IMR-90 (cell line): ENCODE measurements at regions not wholly inside any gene's neighbourhood (a gene's known extent, or its start where the extent isn't known, plus 50 kb on each side); places are given as distances from the start of the nearest gene placed in this dataset.

Experiments used
- ATAC-seq: fragments of 200-7000 bp; cut with Tn5 transposase; 2 replicates; pipeline ENCODE4 v1.9.1; 2020; ENCODE audit warnings: low read depth, mild to moderate bottlenecking, moderate library complexity
- BruUV-seq: library from RNA; stranded (reverse); fragments of 400-500 nt; replicated peaks from 2 replicates; lab custom pipeline; 2021; lab: Mats Ljungman, UMichigan
- CTCF ChIA-PET: fragments of 300-600 bp; formaldehyde crosslinking; extraction: SDS; loops from one replicate; lab custom pipeline; 2021; ENCODE audit warnings: antibody characterized with exemption; lab: Yijun Ruan, JAX
- POLR2A ChIA-PET: fragments of 300-600 bp; sonication (Branson Sonifier 250); formaldehyde crosslinking; loops from one replicate; lab custom pipeline; 2022; ENCODE audit warnings: antibody characterized with exemption; ENCODE audit not compliant: unreplicated experiment; lab: Charles Lee
- DNase-seq: peaks from one replicate; pipeline ENCODE4 v3.0.0; 2013
- H2AFZ ChIP-seq: replicated peaks from 2 replicates; pipeline ENCODE3; 2013; ENCODE audit warnings: low read length, mild to moderate bottlenecking; ENCODE audit not compliant: poor library complexity
- H2AK5ac ChIP-seq: 2 replicates; pipeline ENCODE4 v1.6.1; 2013; ENCODE audit warnings: low read depth, low read length, inconsistent platforms
- H2AK9ac ChIP-seq: replicated peaks from 2 replicates; pipeline ENCODE3; 2013; ENCODE audit warnings: mild to moderate bottlenecking, low read depth, low read length, moderate library complexity; ENCODE audit not compliant: poor library complexity
- H2BK120ac ChIP-seq: 2 replicates; pipeline ENCODE4 v1.6.1; 2013; ENCODE audit warnings: low read depth, low read length, inconsistent platforms
- H2BK15ac ChIP-seq: 3 replicates; pipeline ENCODE4 v1.6.1; 2013; ENCODE audit warnings: low read depth, low read length, inconsistent platforms
- H2BK20ac ChIP-seq: 2 replicates; pipeline ENCODE4 v1.6.1; 2013; ENCODE audit warnings: low read depth, mild to moderate bottlenecking, inconsistent platforms, low read length, moderate library complexity
- H2BK5ac ChIP-seq: 2 replicates; pipeline ENCODE4 v1.6.1; 2013; ENCODE audit warnings: mild to moderate bottlenecking, low read depth, low read length, inconsistent platforms; ENCODE audit not compliant: poor library complexity, severe bottlenecking
- H3K14ac ChIP-seq: replicated peaks from 2 replicates; pipeline ENCODE4 v1.6.1; 2013; ENCODE audit warnings: low read depth, low read length, inconsistent platforms
- H3K18ac ChIP-seq: 2 replicates; pipeline ENCODE4 v1.6.1; 2013; ENCODE audit warnings: low read depth, low read length, control low read depth
- H3K23ac ChIP-seq: 2 replicates; pipeline ENCODE4 v1.6.1; 2013; ENCODE audit warnings: low read depth, low read length, inconsistent platforms
- H3K27ac ChIP-seq: 2 replicates; pipeline ENCODE4 v1.5.1; 2013; ENCODE audit warnings: mild to moderate bottlenecking, control low read depth, low read length; ENCODE audit not compliant: insufficient read depth
- H3K27me3 ChIP-seq: 2 replicates; pipeline ENCODE4 v1.6.1; 2013; ENCODE audit warnings: low read length; ENCODE audit not compliant: control insufficient read depth, insufficient read depth
- H3K36me3 ChIP-seq: 2 replicates; pipeline ENCODE4 v1.6.1; 2013; ENCODE audit warnings: low read length, mixed read lengths; ENCODE audit not compliant: control insufficient read depth, insufficient read depth
- H3K4ac ChIP-seq: 2 replicates; pipeline ENCODE4 v1.6.1; 2013; ENCODE audit warnings: low read depth, low read length, inconsistent platforms
- H3K4me1 ChIP-seq: 2 replicates; pipeline ENCODE4 v1.6.1; 2013; ENCODE audit warnings: low read length, mixed read lengths; ENCODE audit not compliant: control insufficient read depth, insufficient read depth
- H3K4me2 ChIP-seq: 2 replicates; pipeline ENCODE4 v1.6.1; 2013; ENCODE audit warnings: low read depth, mild to moderate bottlenecking, control low read depth, low read length, moderate library complexity
- H3K4me3 ChIP-seq: 2 replicates; pipeline ENCODE4 v1.5.1; 2013; ENCODE audit warnings: low read depth, mild to moderate bottlenecking, control low read depth, low read length, moderate library complexity; ENCODE audit not compliant: insufficient read depth
- H3K56ac ChIP-seq: 2 replicates; pipeline ENCODE4 v1.6.1; 2013; ENCODE audit warnings: low read length, inconsistent platforms; ENCODE audit not compliant: insufficient read depth; ENCODE audit errors: extremely low read depth
- H3K79me1 ChIP-seq, 2 experiments: 2 replicates each; pipeline ENCODE4 v1.6.1; 2013; ENCODE audit warnings: low read length in 2 of 2, inconsistent platforms in 1 of 2, low read depth in 1 of 2
- H3K9ac ChIP-seq: 2 replicates; pipeline ENCODE4 v1.6.1; 2013; ENCODE audit warnings: low read depth, low read length, control low read depth
- H3K9me1 ChIP-seq: 2 replicates; pipeline ENCODE4 v1.6.1; 2013; ENCODE audit warnings: low read length, inconsistent platforms; ENCODE audit not compliant: insufficient read depth
- H3K9me3 ChIP-seq: 2 replicates; pipeline ENCODE4 v1.6.1; 2013; ENCODE audit warnings: low read length; ENCODE audit not compliant: control insufficient read depth, insufficient read depth
- H4K20me1 ChIP-seq: 2 replicates; pipeline ENCODE4 v1.6.1; 2013; ENCODE audit warnings: low read length, inconsistent platforms; ENCODE audit not compliant: insufficient read depth
- H4K5ac ChIP-seq: 2 replicates; pipeline ENCODE4 v1.6.1; 2013; ENCODE audit warnings: mild to moderate bottlenecking, low read depth, low read length, control low read depth
- H4K8ac ChIP-seq, 2 experiments: 2 replicates each; pipeline ENCODE4 v1.6.1; 2013; ENCODE audit warnings: low read depth in 2 of 2, low read length in 2 of 2, control low read depth in 1 of 2, inconsistent platforms in 1 of 2
- H4K91ac ChIP-seq: 2 replicates; pipeline ENCODE4 v1.6.1; 2013; ENCODE audit warnings: low read depth, low read length, inconsistent platforms; ENCODE audit not compliant: insufficient read depth
- CHD1 ChIP-seq: IDR thresholded peaks from 2 replicates; pipeline ENCODE4 v1.6.1; 2012; ENCODE audit warnings: low read depth, low read length, improper control_type of control experiment
- FOS ChIP-seq: fragments of 150-350 bp; IDR thresholded peaks from 2 replicates; pipeline ENCODE4 v1.6.1; 2016; ENCODE audit warnings: low read depth, low read length
- MXI1 ChIP-seq: IDR thresholded peaks from 2 replicates; pipeline ENCODE4 v1.6.1; 2012; ENCODE audit warnings: low read depth, mild to moderate bottlenecking, low read length, moderate library complexity, borderline replicate concordance
- POLR2A ChIP-seq: IDR thresholded peaks from 2 replicates; pipeline ENCODE4 v1.6.1; 2012; ENCODE audit warnings: mild to moderate bottlenecking, low read depth, low read length
- RAD21 ChIP-seq: IDR thresholded peaks from 2 replicates; pipeline ENCODE4 v1.6.1; 2012; ENCODE audit warnings: low read length, improper control_type of control experiment
- RCOR1 ChIP-seq: IDR thresholded peaks from 2 replicates; pipeline ENCODE4 v1.6.1; 2012; ENCODE audit warnings: mild to moderate bottlenecking, low read length, improper control_type of control experiment; ENCODE audit not compliant: insufficient replicate concordance
- WGBS, 2 experiments: methylation state at CpG; one replicate each; pipeline versions ENCODE4 v1.1.5 to v1.1.7; 2013; ENCODE audit warnings: missing lambda C conversion rate in 2 of 2; ENCODE audit not compliant: insufficient read length in 1 of 2; ENCODE audit errors: extremely low coverage in 2 of 2; 5-methylcytosine and 5-hydroxymethylcytosine counted together
- dilution Hi-C: fragments of 300-500 bp; cut with HindIII; formaldehyde crosslinking; loops from one replicate; pipeline ENCODE4 v1.14.3; 2018; ENCODE audit warnings: low sequenced_read_pairs; ENCODE audit not compliant: unreplicated experiment
- in situ Hi-C: fragments of 300-500 bp; cut with MboI; formaldehyde crosslinking; loops from 3 replicates; pipeline ENCODE4 v1.14.3; 2019; ENCODE audit warnings: low sequenced_read_pairs, inconsistent platforms, mixed read lengths
- intact Hi-C: fragments of 100-400 bp; cut with micrococcal nuclease; formaldehyde crosslinking; loops from 2 replicates; pipeline ENCODE4 v1.10.0; 2022

DNA sequence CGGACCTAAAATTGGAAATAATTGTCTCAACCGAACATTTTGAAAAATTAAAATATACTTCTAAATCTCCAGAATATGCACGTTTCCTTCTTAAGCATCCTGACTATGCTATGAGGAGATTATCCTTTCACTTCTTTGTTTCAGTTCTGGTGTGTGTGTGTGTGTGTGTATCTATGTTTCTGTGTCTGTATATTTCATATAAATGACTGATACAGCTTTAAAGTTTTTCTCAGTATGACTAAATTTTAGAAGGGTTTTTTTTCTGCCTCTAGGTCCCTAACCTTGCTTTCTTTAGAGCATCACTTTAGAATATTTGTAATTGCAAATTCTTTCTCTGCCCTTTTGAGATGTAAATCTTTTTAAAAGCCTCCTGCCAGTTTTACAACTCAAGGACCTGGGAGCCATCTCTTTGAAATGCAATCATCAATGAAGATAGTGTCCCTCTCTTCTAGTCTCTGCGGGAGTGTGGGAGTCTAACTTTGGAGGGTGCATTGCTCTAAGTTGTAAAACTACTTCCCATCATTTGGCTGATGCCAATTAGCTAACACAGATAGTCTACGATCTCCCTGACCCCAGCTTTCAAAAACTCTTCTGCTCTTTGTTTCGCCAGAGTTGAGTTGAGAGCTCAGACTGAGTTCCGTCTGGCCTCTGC is 782.0 kb upstream of the ZWINT start:
- Histone ChIP-seq H4K5ac (no peak overlapping the region), H3K4me2 (no peak overlapping the region), H3K18ac (no peak overlapping the region), H3K36me3 (no peaks in the 10 kb centered on the region), H3K9ac (no peak overlapping the region), H4K8ac (no peak overlapping the region), H2AFZ (no peak overlapping the region), H2BK120ac (no peak overlapping the region), H3K4ac (no peak overlapping the region), H3K79me1 (no peaks in the 10 kb centered on the region), H4K91ac (no peak overlapping the region), H3K14ac (no peak overlapping the region), H2AK5ac (no peak overlapping the region), H4K20me1 (no peaks in the 10 kb centered on the region), H3K9me3 (peaks cover 11% of the 10 kb centered on the region), H3K27me3 (no peaks in the 10 kb centered on the region), H3K9me1 (no peaks in the 10 kb centered on the region), H3K4me1 (no peaks in the 10 kb centered on the region), H2AK9ac (no peak overlapping the region), H2BK15ac (no peak overlapping the region), H3K56ac (no peak overlapping the region), H3K27ac (no peak overlapping the region), H3K4me3 (no peak overlapping the region), H2BK20ac (no peak overlapping the region), H2BK5ac (no peak overlapping the region), H3K23ac (no peak overlapping the region)
- POLR2A ChIA-PET = no interaction called here
- in situ Hi-C loops (no loop called here), dilution Hi-C loops (no loop called here), intact Hi-C loops (no loop called here)
- CTCF ChIA-PET = no interaction called here
- BruUV-seq = no TSS peak
- no peak for TF ChIP-seq RAD21
- no peak for TF ChIP-seq FOS
- no peak for TF ChIP-seq POLR2A
- no peak for TF ChIP-seq CHD1
- TF ChIP-seq RCOR1 = no peak
- no peak for TF ChIP-seq MXI1
- ATAC-seq = no peak
- DNase-seq = no peak
- WGBS, 2 experiments = no CpG with 5 or more reads among the region's 7 CpGs
